ENCODE measurements at regions not wholly inside any gene's neighbourhood (a gene's known extent, or its start where the extent isn't known, plus 50 kb on each side); places are given as distances from the start of the nearest gene placed in this dataset.

- H3K9ac ChIP-seq (ENCODE audit: low read length), result no peak overlapping the region
- H3K79me1 ChIP-seq (ENCODE audit: low read length), result no peaks in the 10 kb centered on the region
- H2AK5ac ChIP-seq (ENCODE audit: low read length), result no peak overlapping the region
- no peak overlapping the region for H3K23ac ChIP-seq (ENCODE audit: low read length)
- H3K27me3 ChIP-seq (ENCODE audit: insufficient read depth, low read length, poor library complexity), result no peaks in the 10 kb centered on the region
- no peak overlapping the region for H2BK120ac ChIP-seq (ENCODE audit: low read depth, low read length)
- H3K4me3 ChIP-seq (ENCODE audit: low read length), result no peak overlapping the region
- no peaks in the 10 kb centered on the region for H3K4me1 ChIP-seq (ENCODE audit: control insufficient read depth, low read depth, low read length)
- H3K4me2 ChIP-seq (ENCODE audit: low read length), result no peak overlapping the region
- H3K79me2 ChIP-seq (ENCODE audit: control insufficient read depth, insufficient read depth, low read length), result no peaks in the 10 kb centered on the region
- H3K56ac ChIP-seq (ENCODE audit: low read length), result no peak overlapping the region
- no peak overlapping the region for H4K8ac ChIP-seq (ENCODE audit: low read depth, low read length)
- DNase-seq, result no peak
- WGBS (ENCODE audit: extremely low coverage, insufficient coverage, low lambda C conversion rate), result no CpG with 5 or more reads among the region's 2 CpGs
- no peak overlapping the region for H3K18ac ChIP-seq (ENCODE audit: low read length)
- H2BK15ac ChIP-seq (replicated peaks; ENCODE audit: low read depth), result no peak overlapping the region
- H3K27ac ChIP-seq (ENCODE audit: low read depth, low read length), result no peak overlapping the region
- no peaks in the 10 kb centered on the region for H3K36me3 ChIP-seq (ENCODE audit: control insufficient read depth, insufficient read depth, low read length)
- H3K4ac ChIP-seq (ENCODE audit: low read depth, low read length), result no peak overlapping the region
- H2BK5ac ChIP-seq (ENCODE audit: low read length), result no peak overlapping the region
- H4K5ac ChIP-seq (ENCODE audit: low read length), result no peak overlapping the region
These were observed 458.0 kb upstream of the ATP2B1 start for GRCh38 chr12:90166671-90167070.

GRCh38 chr12:90166012-90166411 is 457.4 kb upstream of the ATP2B1 start:
- H3K23ac ChIP-seq (ENCODE audit: low read length), result no peak overlapping the region
- H4K8ac ChIP-seq (ENCODE audit: low read depth, low read length), result no peak overlapping the region
- H3K4me3 ChIP-seq (ENCODE audit: low read length), result no peak overlapping the region
- no peak overlapping the region for H2BK5ac ChIP-seq (ENCODE audit: low read length)
- H3K79me1 ChIP-seq (ENCODE audit: low read length), result no peaks in the 10 kb centered on the region
- H4K5ac ChIP-seq (ENCODE audit: low read length), result no peak overlapping the region
- no CpG with 5 or more reads among the region's 1 CpG for WGBS (ENCODE audit: extremely low coverage, insufficient coverage, low lambda C conversion rate)
- no peak overlapping the region for H3K56ac ChIP-seq (ENCODE audit: low read length)
- no peaks in the 10 kb centered on the region for H3K36me3 ChIP-seq (ENCODE audit: control insufficient read depth, insufficient read depth, low read length)
- H3K4ac ChIP-seq (ENCODE audit: low read depth, low read length), result no peak overlapping the region
- H3K79me2 ChIP-seq (ENCODE audit: control insufficient read depth, insufficient read depth, low read length), result no peaks in the 10 kb centered on the region
- no peak overlapping the region for H2BK120ac ChIP-seq (ENCODE audit: low read depth, low read length)
- H3K27me3 ChIP-seq (ENCODE audit: insufficient read depth, low read length, poor library complexity), result no peaks in the 10 kb centered on the region
- H3K4me2 ChIP-seq (ENCODE audit: low read length), result no peak overlapping the region
- H3K4me1 ChIP-seq (ENCODE audit: control insufficient read depth, low read depth, low read length), result no peaks in the 10 kb centered on the region
- no peak for DNase-seq
- H3K18ac ChIP-seq (ENCODE audit: low read length), result no peak overlapping the region
- no peak overlapping the region for H3K9ac ChIP-seq (ENCODE audit: low read length)
- no peak overlapping the region for H2AK5ac ChIP-seq (ENCODE audit: low read length)
- H3K27ac ChIP-seq (ENCODE audit: low read depth, low read length), result no peak overlapping the region
- no peak overlapping the region for H2BK15ac ChIP-seq (replicated peaks; ENCODE audit: low read depth)

- peak; percentile 6 for DNase-seq
- Histone ChIP-seq H3K79me1 (ENCODE audit: low read length) (no peaks in the 10 kb centered on the region), H4K8ac (ENCODE audit: low read depth, low read length) (no peak overlapping the region), H3K9ac (ENCODE audit: low read length) (no peak overlapping the region), H2AK5ac (ENCODE audit: low read length) (no peak overlapping the region), H3K4me1 (ENCODE audit: control insufficient read depth, low read depth, low read length) (no peaks in the 10 kb centered on the region), H2BK5ac (ENCODE audit: low read length) (no peak overlapping the region), H3K23ac (ENCODE audit: low read length) (no peak overlapping the region), H3K36me3 (ENCODE audit: control insufficient read depth, insufficient read depth, low read length) (no peaks in the 10 kb centered on the region), H3K27me3 (ENCODE audit: insufficient read depth, low read length, poor library complexity) (no peaks in the 10 kb centered on the region), H3K27ac (ENCODE audit: low read depth, low read length) (no peak overlapping the region), H3K4me2 (ENCODE audit: low read length) (no peak overlapping the region), H2BK120ac (ENCODE audit: low read depth, low read length) (no peak overlapping the region), H3K56ac (ENCODE audit: low read length) (no peak overlapping the region), H3K79me2 (ENCODE audit: control insufficient read depth, insufficient read depth, low read length) (no peaks in the 10 kb centered on the region), H4K5ac (ENCODE audit: low read length) (no peak overlapping the region), H3K18ac (ENCODE audit: low read length) (no peak overlapping the region), H3K4me3 (ENCODE audit: low read length) (no peak overlapping the region), H3K4ac (ENCODE audit: low read depth, low read length) (no peak overlapping the region), H2BK15ac (replicated peaks; ENCODE audit: low read depth) (no peak overlapping the region)
- no CpG with 5 or more reads among the region's 3 CpGs for WGBS (ENCODE audit: extremely low coverage, insufficient coverage, low lambda C conversion rate)
These were observed 455.3 kb upstream of the ATP2B1 start for GRCh38 chr12:90163975-90164374.

GRCh38 chr12:90153827-90154226 is 445.2 kb upstream of the ATP2B1 start:
- Histone ChIP-seq H3K27ac (ENCODE audit: low read depth, low read length) (no peak overlapping the region), H3K27me3 (ENCODE audit: insufficient read depth, low read length, poor library complexity) (no peaks in the 10 kb centered on the region), H3K4me1 (ENCODE audit: control insufficient read depth, low read depth, low read length) (no peaks in the 10 kb centered on the region), H3K23ac (ENCODE audit: low read length) (no peak overlapping the region), H3K9ac (ENCODE audit: low read length) (no peak overlapping the region), H3K79me1 (ENCODE audit: low read length) (no peaks in the 10 kb centered on the region), H3K4ac (ENCODE audit: low read depth, low read length) (no peak overlapping the region), H2BK5ac (ENCODE audit: low read length) (no peak overlapping the region), H3K18ac (ENCODE audit: low read length) (no peak overlapping the region), H3K4me3 (ENCODE audit: low read length) (no peak overlapping the region), H2AK5ac (ENCODE audit: low read length) (no peak overlapping the region), H2BK120ac (ENCODE audit: low read depth, low read length) (no peak overlapping the region), H4K5ac (ENCODE audit: low read length) (no peak overlapping the region), H4K8ac (ENCODE audit: low read depth, low read length) (no peak overlapping the region), H3K79me2 (ENCODE audit: control insufficient read depth, insufficient read depth, low read length) (no peaks in the 10 kb centered on the region), H3K4me2 (ENCODE audit: low read length) (no peak overlapping the region), H3K36me3 (ENCODE audit: control insufficient read depth, insufficient read depth, low read length) (no peaks in the 10 kb centered on the region), H2BK15ac (replicated peaks; ENCODE audit: low read depth) (no peak overlapping the region), H3K56ac (ENCODE audit: low read length) (no peak overlapping the region)
- WGBS (ENCODE audit: extremely low coverage, insufficient coverage, low lambda C conversion rate), result no CpG with 5 or more reads among the region's 5 CpGs
- DNase-seq, result no peak

- no peak overlapping the region for H2BK120ac ChIP-seq (ENCODE audit: low read depth, low read length)
- no peak overlapping the region for H3K4me2 ChIP-seq (ENCODE audit: low read length)
- H3K79me1 ChIP-seq (ENCODE audit: low read length), result no peaks in the 10 kb centered on the region
- no CpG with 5 or more reads among the region's 10 CpGs for whole genome bisulfite sequencing (ENCODE audit: extremely low coverage, insufficient coverage, low lambda C conversion rate)
- H3K36me3 ChIP-seq (ENCODE audit: control insufficient read depth, insufficient read depth, low read length), result no peaks in the 10 kb centered on the region
- no peaks in the 10 kb centered on the region for H3K4me1 ChIP-seq (ENCODE audit: control insufficient read depth, low read depth, low read length)
- no peaks in the 10 kb centered on the region for H3K79me2 ChIP-seq (ENCODE audit: control insufficient read depth, insufficient read depth, low read length)
- no peak overlapping the region for H3K9ac ChIP-seq (ENCODE audit: low read length)
- H3K18ac ChIP-seq (ENCODE audit: low read length), result no peak overlapping the region
- H2BK5ac ChIP-seq (ENCODE audit: low read length), result no peak overlapping the region
- DNase-seq, result peak; percentile 74
- H4K8ac ChIP-seq (ENCODE audit: low read depth, low read length), result no peak overlapping the region
- no peaks in the 10 kb centered on the region for H3K27me3 ChIP-seq (ENCODE audit: insufficient read depth, low read length, poor library complexity)
- no peak overlapping the region for H3K23ac ChIP-seq (ENCODE audit: low read length)
- H4K5ac ChIP-seq (ENCODE audit: low read length), result no peak overlapping the region
- H3K27ac ChIP-seq (ENCODE audit: low read depth, low read length), result no peak overlapping the region
- H2AK5ac ChIP-seq (ENCODE audit: low read length), result no peak overlapping the region
- H3K4me3 ChIP-seq (ENCODE audit: low read length), result no peak overlapping the region
- no peak overlapping the region for H3K4ac ChIP-seq (ENCODE audit: low read depth, low read length)
- no peak overlapping the region for H3K56ac ChIP-seq (ENCODE audit: low read length)
- no peak overlapping the region for H2BK15ac ChIP-seq (replicated peaks; ENCODE audit: low read depth)
These were observed 444.4 kb upstream of the ATP2B1 start for GRCh38 chr12:90152897-90153624.

DNA sequence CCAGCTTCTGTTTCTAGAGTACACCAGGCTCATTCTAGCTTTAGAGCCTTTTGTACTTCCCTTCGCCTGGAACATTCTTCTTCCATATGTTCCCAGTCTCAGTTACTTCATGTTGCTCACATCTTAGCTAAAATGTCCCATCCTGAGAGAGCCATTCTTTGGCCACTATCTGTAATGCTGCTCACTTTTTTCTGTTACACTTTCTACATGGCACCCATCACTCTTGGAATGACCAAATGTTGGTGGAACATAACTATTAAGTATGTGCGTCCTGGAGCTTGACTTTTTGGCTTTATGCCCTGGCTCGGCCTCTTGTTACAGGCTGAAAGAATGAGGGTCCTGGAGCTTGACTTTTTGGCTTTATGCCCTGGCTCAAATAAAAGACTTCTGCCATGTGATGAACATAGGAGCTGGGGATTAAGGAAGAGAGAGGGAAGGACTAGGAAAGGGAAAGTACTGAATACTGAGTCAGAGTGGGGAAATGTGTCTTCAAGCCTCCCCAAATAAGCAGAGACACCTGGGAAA is 442.9 kb upstream of the ATP2B1 start:
- Histone ChIP-seq H3K27me3 (ENCODE audit: insufficient read depth, low read length, poor library complexity) (no peaks in the 10 kb centered on the region), H2BK120ac (ENCODE audit: low read depth, low read length) (no peak overlapping the region), H3K36me3 (ENCODE audit: control insufficient read depth, insufficient read depth, low read length) (no peaks in the 10 kb centered on the region), H3K56ac (ENCODE audit: low read length) (no peak overlapping the region), H3K23ac (ENCODE audit: low read length) (no peak overlapping the region), H3K4me1 (ENCODE audit: control insufficient read depth, low read depth, low read length) (no peaks in the 10 kb centered on the region), H3K18ac (ENCODE audit: low read length) (no peak overlapping the region), H2AK5ac (ENCODE audit: low read length) (no peak overlapping the region), H3K79me1 (ENCODE audit: low read length) (no peaks in the 10 kb centered on the region), H4K8ac (ENCODE audit: low read depth, low read length) (no peak overlapping the region), H3K4me3 (ENCODE audit: low read length) (no peak overlapping the region), H3K79me2 (ENCODE audit: control insufficient read depth, insufficient read depth, low read length) (no peaks in the 10 kb centered on the region), H2BK15ac (replicated peaks; ENCODE audit: low read depth) (no peak overlapping the region), H2BK5ac (ENCODE audit: low read length) (no peak overlapping the region), H3K9ac (ENCODE audit: low read length) (no peak overlapping the region), H3K4ac (ENCODE audit: low read depth, low read length) (no peak overlapping the region), H3K27ac (ENCODE audit: low read depth, low read length) (no peak overlapping the region), H3K4me2 (ENCODE audit: low read length) (no peak overlapping the region), H4K5ac (ENCODE audit: low read length) (no peak overlapping the region)
- WGBS (ENCODE audit: extremely low coverage, insufficient coverage, low lambda C conversion rate), result no CpG with 5 or more reads among the region's 3 CpGs
- no peak for DNase-seq

All from mesendoderm (in vitro differentiated cells).